ENCODE measurements at regions not wholly inside any gene's neighbourhood (a gene's known extent, or its start where the extent isn't known, plus 50 kb on each side); places are given as distances from the start of the nearest gene placed in this dataset.

- ChIA-PET CTCF (no interaction called here), POLR2A (ENCODE audit: unreplicated experiment) (no interaction called here)
- no TSS peak for BruUV-seq (replicated peaks)
- no peaks in the 10 kb centered on the region for H3F3A ChIP-seq (ENCODE audit: insufficient read depth, low read depth)
- no peaks in the 10 kb centered on the region for H4K20me1 ChIP-seq (ENCODE audit: insufficient read depth)
- no peak overlapping the region for H3K27ac ChIP-seq
- intact Hi-C loops (cut with micrococcal nuclease; ENCODE audit: unreplicated experiment) = no loop called here
- no peaks in the 10 kb centered on the region for H3K79me2 ChIP-seq (ENCODE audit: low read depth)
- DNase-seq = no peak
- H2AFZ ChIP-seq = no peak overlapping the region
- H3K9me2 ChIP-seq (ENCODE audit: insufficient read depth) = no peaks in the 10 kb centered on the region
- H3K4me2 ChIP-seq = no peak overlapping the region
- no peaks in the 10 kb centered on the region for H3K36me3 ChIP-seq (ENCODE audit: low read depth)
- H3K9me3 ChIP-seq (ENCODE audit: insufficient read depth, low read depth) = no peaks in the 10 kb centered on the region
- TF ChIP-seq CTCF (conservative IDR thresholded peaks at IDR 0.05) (no peak), EZH2 (IDR thresholded peaks at IDR 0.05; ENCODE audit: low read depth) (no peak)
- H3K4me1 ChIP-seq (replicated peaks; ENCODE audit: insufficient read depth) = no peaks in the 10 kb centered on the region
- no peak overlapping the region for H3K4me3 ChIP-seq
- peaks cover 32% of the 10 kb centered on the region for H3K27me3 ChIP-seq (ENCODE audit: insufficient read depth, low read depth)
Measured at GRCh38 chr1:241411056-241411775, 54.2 kb upstream of the RGS7 start.

- H3K4me2 ChIP-seq = no peak overlapping the region
- H3K9me3 ChIP-seq (ENCODE audit: insufficient read depth, low read depth) = no peaks in the 10 kb centered on the region
- H3F3A ChIP-seq (ENCODE audit: insufficient read depth, low read depth) = no peaks in the 10 kb centered on the region
- H3K36me3 ChIP-seq (ENCODE audit: low read depth) = no peaks in the 10 kb centered on the region
- H3K27ac ChIP-seq = no peak overlapping the region
- intact Hi-C loops (cut with micrococcal nuclease; ENCODE audit: unreplicated experiment) = no loop called here
- no peak overlapping the region for H3K4me3 ChIP-seq
- peaks cover 37% of the 10 kb centered on the region for H3K27me3 ChIP-seq (ENCODE audit: insufficient read depth, low read depth)
- BruUV-seq (replicated peaks) = no TSS peak
- ChIA-PET CTCF (no interaction called here), POLR2A (ENCODE audit: unreplicated experiment) (no interaction called here)
- H2AFZ ChIP-seq = no peak overlapping the region
- TF ChIP-seq CTCF (conservative IDR thresholded peaks at IDR 0.05) (no peak), EZH2 (IDR thresholded peaks at IDR 0.05; ENCODE audit: low read depth) (no peak)
- no peaks in the 10 kb centered on the region for H3K4me1 ChIP-seq (replicated peaks; ENCODE audit: insufficient read depth)
- H3K79me2 ChIP-seq (ENCODE audit: low read depth) = no peaks in the 10 kb centered on the region
- DNase-seq = no peak
- no peaks in the 10 kb centered on the region for H4K20me1 ChIP-seq (ENCODE audit: insufficient read depth)
- H3K9me2 ChIP-seq (ENCODE audit: insufficient read depth) = no peaks in the 10 kb centered on the region
Measured at GRCh38 chr1:241408170-241408569, 51.2 kb upstream of the RGS7 start.
